Fibroblast of villous mesenchyme (primary cell): ENCODE measurements at regions not wholly inside any gene's neighbourhood (a gene's known extent, or its start where the extent isn't known, plus 50 kb on each side); places are given as distances from the start of the nearest gene placed in this dataset.

Source experiments
- DNase-seq: peaks from one replicate; pipeline ENCODE4 v3.0.0-alpha.2; 2010; ENCODE audit warnings: low read depth
- H3K4me3 ChIP-seq: 2 replicates; pipeline ENCODE4 v1.5.1; 2011; ENCODE audit warnings: low read depth, mild to moderate bottlenecking, low read length
- CTCF ChIP-seq: IDR thresholded peaks from 2 replicates; pipeline ENCODE4 v1.5.1; 2012; ENCODE audit warnings: low read depth, mild to moderate bottlenecking, low read length; ENCODE audit not compliant: insufficient read depth

GRCh38 chr17:6343736-6344135, 91.2 kb downstream of the AIPL1 start:
- no peak overlapping the region for H3K4me3 ChIP-seq
- DNase-seq: no peak
- TF ChIP-seq CTCF: no peak

GRCh38 chr17:6343191-6343590, 91.7 kb downstream of the AIPL1 start:
- TF ChIP-seq CTCF: no peak
- no peak overlapping the region for H3K4me3 ChIP-seq
- DNase-seq: no peak

GRCh38 chr17:6340708-6341107, 94.2 kb downstream of the AIPL1 start:
- no peak for DNase-seq
- no peak overlapping the region for H3K4me3 ChIP-seq
- no peak for TF ChIP-seq CTCF

GRCh38 chr17:6334386-6334785, 100.5 kb downstream of the AIPL1 start:
- DNase-seq: peak; percentile 11
- no peak for TF ChIP-seq CTCF

GRCh38 chr17:6330936-6331335, 104.0 kb downstream of the AIPL1 start:
- no peak for DNase-seq
- no peak for TF ChIP-seq CTCF
- no peak overlapping the region for H3K4me3 ChIP-seq

More at GRCh38 chr17:6334386-6334785, 100.5 kb downstream of the AIPL1 start:
- no peak overlapping the region for H3K4me3 ChIP-seq

- no peak overlapping the region for H3K4me3 ChIP-seq
- TF ChIP-seq CTCF: no peak
- DNase-seq: no peak
Measured at GRCh38 chr17:6328279-6328678, 106.6 kb downstream of the AIPL1 start.

- no peak for DNase-seq
- TF ChIP-seq CTCF: no peak
- H3K4me3 ChIP-seq: no peak overlapping the region
Measured at GRCh38 chr17:6327007-6327406, 107.9 kb downstream of the AIPL1 start.
